ENCODE measurements at regions not wholly inside any gene's neighbourhood (a gene's known extent, or its start where the extent isn't known, plus 50 kb on each side); places are given as distances from the start of the nearest gene placed in this dataset.

GRCh38 chr4:44093390-44093789 is 355.2 kb downstream of the KCTD8 start:
- no peak overlapping the region for H3K9ac ChIP-seq (ENCODE audit: insufficient read length)
- H3K9me3 ChIP-seq (ENCODE audit: low read depth, low read length): no peaks in the 10 kb centered on the region
- H3K36me3 ChIP-seq (ENCODE audit: insufficient read depth, low read length): no peaks in the 10 kb centered on the region
- DNase-seq (ENCODE audit: low read depth, low spot score): no peak
- no peak for TF ChIP-seq FOXP2 (optimal IDR thresholded peaks at IDR 0.05; ENCODE audit: control extremely low read depth, extremely low read length, insufficient read depth)
- TF ChIP-seq POLR2AphosphoS5 (IDR thresholded peaks at IDR 0.05; ENCODE audit: borderline replicate concordance, low read depth, low read length): no peak
- no peak for TF ChIP-seq EZH2 (IDR thresholded peaks at IDR 0.05)
- H3K4me3 ChIP-seq: no peak overlapping the region
- H3K27ac ChIP-seq: no peak overlapping the region

- no peaks in the 10 kb centered on the region for H3K36me3 ChIP-seq (ENCODE audit: insufficient read depth, low read length)
- no peaks in the 10 kb centered on the region for H3K9me3 ChIP-seq (ENCODE audit: low read depth, low read length)
- no peak overlapping the region for H3K4me3 ChIP-seq
- TF ChIP-seq EZH2 (IDR thresholded peaks at IDR 0.05) (no peak), POLR2AphosphoS5 (IDR thresholded peaks at IDR 0.05; ENCODE audit: borderline replicate concordance, low read depth, low read length) (no peak), FOXP2 (optimal IDR thresholded peaks at IDR 0.05; ENCODE audit: control extremely low read depth, extremely low read length, insufficient read depth) (no peak)
- no peak for DNase-seq (ENCODE audit: low read depth, low spot score)
- H3K9ac ChIP-seq (ENCODE audit: insufficient read length): no peak overlapping the region
- no peak overlapping the region for H3K27ac ChIP-seq
Measured at GRCh38 chr4:44098973-44099372, 349.6 kb downstream of the KCTD8 start.

GRCh38 chr4:44100456-44100855 is 348.2 kb downstream of the KCTD8 start:
- DNase-seq (ENCODE audit: low read depth, low spot score): no peak
- H3K9me3 ChIP-seq (ENCODE audit: low read depth, low read length): no peaks in the 10 kb centered on the region
- no peak overlapping the region for H3K27ac ChIP-seq
- H3K4me3 ChIP-seq: no peak overlapping the region
- H3K36me3 ChIP-seq (ENCODE audit: insufficient read depth, low read length): no peaks in the 10 kb centered on the region
- TF ChIP-seq EZH2 (IDR thresholded peaks at IDR 0.05) (no peak), FOXP2 (optimal IDR thresholded peaks at IDR 0.05; ENCODE audit: control extremely low read depth, extremely low read length, insufficient read depth) (no peak), POLR2AphosphoS5 (IDR thresholded peaks at IDR 0.05; ENCODE audit: borderline replicate concordance, low read depth, low read length) (no peak)
- H3K9ac ChIP-seq (ENCODE audit: insufficient read length): no peak overlapping the region

GRCh38 chr4:44118971-44119680 is 329.5 kb downstream of the KCTD8 start:
- H3K9ac ChIP-seq (ENCODE audit: insufficient read length): no peak overlapping the region
- no peak for DNase-seq (ENCODE audit: low read depth, low spot score)
- H3K4me3 ChIP-seq: no peak overlapping the region
- H3K36me3 ChIP-seq (ENCODE audit: insufficient read depth, low read length): no peaks in the 10 kb centered on the region
- no peak for TF ChIP-seq POLR2AphosphoS5 (IDR thresholded peaks at IDR 0.05; ENCODE audit: borderline replicate concordance, low read depth, low read length)
- TF ChIP-seq FOXP2 (optimal IDR thresholded peaks at IDR 0.05; ENCODE audit: control extremely low read depth, extremely low read length, insufficient read depth): no peak
- no peak for TF ChIP-seq EZH2 (IDR thresholded peaks at IDR 0.05)
- H3K27ac ChIP-seq: no peak overlapping the region
- H3K9me3 ChIP-seq (ENCODE audit: low read depth, low read length): no peaks in the 10 kb centered on the region

- Histone ChIP-seq H3K9me3 (ENCODE audit: low read depth, low read length) (no peaks in the 10 kb centered on the region), H3K4me3 (no peak overlapping the region), H3K27ac (no peak overlapping the region), H3K36me3 (ENCODE audit: insufficient read depth, low read length) (no peaks in the 10 kb centered on the region), H3K9ac (ENCODE audit: insufficient read length) (no peak overlapping the region)
- no peak for TF ChIP-seq POLR2AphosphoS5 (IDR thresholded peaks at IDR 0.05; ENCODE audit: borderline replicate concordance, low read depth, low read length)
- TF ChIP-seq FOXP2 (optimal IDR thresholded peaks at IDR 0.05; ENCODE audit: control extremely low read depth, extremely low read length, insufficient read depth): no peak
- TF ChIP-seq EZH2 (IDR thresholded peaks at IDR 0.05): no peak
- DNase-seq (ENCODE audit: low read depth, low spot score): no peak
Measured at GRCh38 chr4:44120646-44121045, 328.0 kb downstream of the KCTD8 start.

GRCh38 chr4:44121210-44121609 is 327.4 kb downstream of the KCTD8 start:
- H3K4me3 ChIP-seq: no peak overlapping the region
- H3K9me3 ChIP-seq (ENCODE audit: low read depth, low read length): no peaks in the 10 kb centered on the region
- no peak overlapping the region for H3K27ac ChIP-seq
- H3K36me3 ChIP-seq (ENCODE audit: insufficient read depth, low read length): no peaks in the 10 kb centered on the region
- no peak overlapping the region for H3K9ac ChIP-seq (ENCODE audit: insufficient read length)
- no peak for DNase-seq (ENCODE audit: low read depth, low spot score)
- TF ChIP-seq FOXP2 (optimal IDR thresholded peaks at IDR 0.05; ENCODE audit: control extremely low read depth, extremely low read length, insufficient read depth) (no peak), EZH2 (IDR thresholded peaks at IDR 0.05) (no peak), POLR2AphosphoS5 (IDR thresholded peaks at IDR 0.05; ENCODE audit: borderline replicate concordance, low read depth, low read length) (no peak)

Measured in SK-N-MC (cell line).